HG02759 (cell line): ENCODE measurements at regions not wholly inside any gene's neighbourhood (a gene's known extent, or its start where the extent isn't known, plus 50 kb on each side); places are given as distances from the start of the nearest gene placed in this dataset.
"Not testable (repeated sequence)": the region's sequence is repeated elsewhere in the genome, so short reads cannot be mapped to it uniquely, and the experiment has no call there.

ENCODE experiments used
- ATAC-seq: cut with Tn5 transposase; IDR thresholded peaks from one replicate; pipeline ENCODE4 v1.9.1; 2021; ENCODE audit warnings: mild to moderate bottlenecking, moderate library complexity; ENCODE audit not compliant: unreplicated experiment

DNA sequence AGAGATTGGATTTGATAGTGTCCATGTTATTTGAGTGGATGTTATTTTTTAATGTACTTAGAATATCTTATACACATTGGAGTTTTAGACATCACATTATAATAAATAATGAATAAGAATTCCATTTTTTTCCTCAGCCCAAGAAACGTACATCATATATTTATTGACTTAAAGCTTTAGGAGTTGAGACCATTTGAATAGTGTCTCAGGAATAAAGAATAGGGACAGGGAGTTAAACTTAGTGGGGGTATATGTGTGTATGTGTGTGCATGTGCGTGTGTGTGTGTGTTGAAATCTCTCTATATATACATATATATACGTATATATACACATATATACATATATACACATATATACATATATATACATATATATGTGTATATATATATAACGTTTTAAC, 542.9 kb upstream of the CHD1 start:
- ATAC-seq = not testable (repeated sequence)

GRCh38 chr5:99471178-99471577, 542.4 kb upstream of the CHD1 start:
- ATAC-seq = not testable (repeated sequence)

DNA sequence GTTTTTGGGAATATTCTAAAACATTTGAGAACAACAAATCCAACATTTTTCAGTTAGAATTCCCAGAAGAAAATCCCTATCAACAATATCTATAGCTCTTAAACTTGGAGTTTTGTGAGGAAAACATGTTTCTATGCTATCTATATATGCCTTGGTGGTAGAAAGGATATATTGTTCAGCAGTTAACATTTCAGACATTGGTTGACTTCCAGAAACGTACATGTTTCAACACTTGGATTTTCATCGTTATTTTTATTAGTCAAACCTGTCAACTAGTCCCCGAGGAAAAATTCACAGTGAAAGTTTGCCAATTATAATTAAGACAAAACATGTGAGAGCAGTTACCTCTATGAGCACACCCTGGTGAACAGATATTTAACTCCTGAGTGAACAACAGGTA, 541.8 kb upstream of the CHD1 start:
- ATAC-seq = not testable (repeated sequence)

- no peak for ATAC-seq
Measured at GRCh38 chr5:99460701-99461100, 531.9 kb upstream of the CHD1 start.

GRCh38 chr5:99453196-99453595, 524.4 kb upstream of the CHD1 start:
- no peak for ATAC-seq

- no peak for ATAC-seq
Measured at GRCh38 chr5:99449786-99450185, 521.0 kb upstream of the CHD1 start.

GRCh38 chr5:99445805-99446204, 517.0 kb upstream of the CHD1 start:
- no peak for ATAC-seq

DNA sequence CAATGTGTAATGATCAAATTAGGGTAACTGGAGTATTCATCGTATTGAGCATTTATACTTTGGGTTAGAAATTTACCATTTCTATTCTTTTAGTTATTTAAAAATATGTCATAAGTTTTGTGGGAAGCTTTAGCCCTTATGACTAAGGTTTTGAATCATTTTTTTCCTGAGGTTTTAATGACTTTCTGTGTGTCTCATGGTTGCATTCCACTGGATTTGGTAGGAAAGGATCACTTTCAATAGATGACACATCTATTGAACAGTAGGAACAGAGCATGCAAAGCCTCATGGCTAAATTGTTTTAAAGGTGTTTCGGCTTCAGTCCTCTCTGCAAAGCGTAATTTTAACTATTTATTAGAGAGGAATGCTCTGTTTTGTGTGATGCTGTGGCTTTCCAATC, 512.4 kb upstream of the CHD1 start:
- ATAC-seq = no peak

DNA sequence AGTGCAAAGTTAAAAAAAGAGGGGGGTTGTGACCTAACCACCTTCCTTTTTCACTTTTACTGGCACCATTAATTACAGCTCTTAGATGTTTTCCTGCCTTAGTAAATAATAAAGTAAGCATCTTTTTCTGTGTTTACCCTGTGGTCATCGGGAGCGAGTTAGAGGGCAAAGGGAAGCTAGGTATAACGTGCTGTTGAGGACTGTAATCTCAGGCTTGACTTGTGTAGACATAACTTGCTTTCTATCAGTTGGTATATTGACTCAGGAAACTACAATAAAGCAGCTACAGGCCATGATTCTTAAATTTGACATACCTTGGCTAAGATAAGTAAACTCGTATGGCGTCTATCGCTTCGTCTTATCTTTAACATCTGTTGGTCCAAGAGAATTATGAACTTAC, 509.8 kb upstream of the CHD1 start:
- ATAC-seq = no peak

GRCh38 chr5:99437986-99438385, 509.2 kb upstream of the CHD1 start:
- ATAC-seq = no peak

DNA sequence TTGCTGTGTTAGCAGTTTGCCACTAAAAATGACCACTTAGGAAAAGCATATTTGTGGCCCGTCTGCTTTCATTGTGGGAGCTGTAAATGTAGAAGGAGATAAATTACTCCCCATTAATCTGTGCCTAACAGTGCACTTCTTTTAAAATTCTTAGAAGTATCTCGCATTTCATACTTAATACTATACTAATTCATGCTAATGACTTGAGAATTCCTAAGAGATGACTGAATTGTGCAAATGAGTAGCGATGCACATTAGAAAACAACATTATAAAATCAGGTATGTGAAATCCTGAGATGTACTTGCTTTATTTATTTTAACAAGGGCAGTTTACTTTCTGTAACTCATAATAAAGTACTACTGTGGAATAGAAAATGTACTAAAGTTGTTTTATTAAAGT, 494.6 kb upstream of the CHD1 start:
- ATAC-seq = not testable (repeated sequence)

GRCh38 chr5:99418640-99419039, 489.8 kb upstream of the CHD1 start:
- not testable (repeated sequence) for ATAC-seq

DNA sequence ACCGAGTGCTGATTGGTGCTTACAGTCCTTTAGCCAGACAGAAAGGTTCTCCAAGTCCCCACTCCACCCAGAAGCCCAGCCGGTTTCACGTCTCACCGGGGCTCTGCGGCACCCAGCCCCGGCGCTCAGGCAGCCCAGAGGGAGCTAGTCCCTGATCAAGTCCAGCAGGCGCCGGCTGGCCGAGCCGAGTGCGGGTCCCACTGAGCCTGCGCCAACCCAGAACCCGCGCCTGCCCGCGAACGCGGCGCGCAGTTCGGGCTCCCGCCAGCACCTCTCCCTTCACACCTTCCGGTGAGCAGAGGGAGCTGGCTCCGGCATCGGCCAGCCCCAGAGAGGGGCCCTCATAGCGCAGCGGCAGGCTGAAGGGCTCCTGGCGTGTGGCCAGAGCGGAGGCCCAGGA, 481.6 kb upstream of the CHD1 start:
- not testable (repeated sequence) for ATAC-seq

DNA sequence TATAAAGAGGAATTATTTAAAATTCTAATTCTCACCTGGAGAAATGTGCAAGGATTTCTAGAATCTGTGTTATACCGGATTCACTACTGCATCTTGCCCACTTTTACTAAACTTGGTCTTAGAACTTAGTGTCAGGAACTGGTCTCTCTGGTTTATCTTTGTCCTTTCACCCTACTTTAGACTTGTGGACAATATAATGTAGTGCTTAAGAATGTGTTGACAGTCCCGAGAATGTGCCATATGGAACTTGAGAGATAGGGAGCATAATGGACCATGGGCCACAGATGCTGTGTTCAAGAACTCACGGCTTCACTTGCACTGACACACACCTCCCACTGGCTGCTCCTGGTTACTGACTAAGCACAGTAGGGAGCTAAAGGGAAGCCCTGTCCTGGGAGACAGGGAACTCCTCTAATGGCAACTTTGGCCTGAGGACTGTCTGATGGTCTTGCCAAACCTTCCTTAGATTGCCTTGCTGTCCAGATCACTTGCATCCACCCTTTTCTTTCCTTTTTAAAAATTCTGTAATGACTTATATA, 476.0 kb upstream of the CHD1 start:
- not testable (repeated sequence) for ATAC-seq

GRCh38 chr5:99400571-99400970, 471.8 kb upstream of the CHD1 start:
- not testable (repeated sequence) for ATAC-seq

DNA sequence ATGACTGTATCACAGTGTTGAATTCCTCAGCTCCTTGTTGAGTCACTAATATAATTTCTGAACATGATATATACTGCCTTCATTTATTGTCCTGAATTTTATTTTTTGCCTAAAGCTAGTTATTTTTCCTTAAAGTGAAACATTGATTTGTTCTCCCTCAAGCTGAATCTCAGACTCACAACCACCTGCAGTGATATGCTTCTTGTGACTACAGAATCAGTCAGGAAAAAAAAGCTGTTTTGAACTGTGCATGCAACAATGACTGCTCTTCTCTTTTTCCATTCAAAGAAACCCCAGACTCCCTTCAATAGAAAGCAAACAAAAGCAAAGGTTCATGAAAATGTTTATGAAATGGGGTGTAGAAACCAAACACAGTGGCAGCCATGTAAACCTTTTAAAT, 470.2 kb upstream of the CHD1 start:
- ATAC-seq = no peak

- ATAC-seq = no peak
Measured at GRCh38 chr5:99386406-99387077, 457.7 kb upstream of the CHD1 start.

- no peak for ATAC-seq
Measured at GRCh38 chr5:99379187-99379586, 450.4 kb upstream of the CHD1 start.

GRCh38 chr5:99378443-99378842, 449.6 kb upstream of the CHD1 start:
- no peak for ATAC-seq

DNA sequence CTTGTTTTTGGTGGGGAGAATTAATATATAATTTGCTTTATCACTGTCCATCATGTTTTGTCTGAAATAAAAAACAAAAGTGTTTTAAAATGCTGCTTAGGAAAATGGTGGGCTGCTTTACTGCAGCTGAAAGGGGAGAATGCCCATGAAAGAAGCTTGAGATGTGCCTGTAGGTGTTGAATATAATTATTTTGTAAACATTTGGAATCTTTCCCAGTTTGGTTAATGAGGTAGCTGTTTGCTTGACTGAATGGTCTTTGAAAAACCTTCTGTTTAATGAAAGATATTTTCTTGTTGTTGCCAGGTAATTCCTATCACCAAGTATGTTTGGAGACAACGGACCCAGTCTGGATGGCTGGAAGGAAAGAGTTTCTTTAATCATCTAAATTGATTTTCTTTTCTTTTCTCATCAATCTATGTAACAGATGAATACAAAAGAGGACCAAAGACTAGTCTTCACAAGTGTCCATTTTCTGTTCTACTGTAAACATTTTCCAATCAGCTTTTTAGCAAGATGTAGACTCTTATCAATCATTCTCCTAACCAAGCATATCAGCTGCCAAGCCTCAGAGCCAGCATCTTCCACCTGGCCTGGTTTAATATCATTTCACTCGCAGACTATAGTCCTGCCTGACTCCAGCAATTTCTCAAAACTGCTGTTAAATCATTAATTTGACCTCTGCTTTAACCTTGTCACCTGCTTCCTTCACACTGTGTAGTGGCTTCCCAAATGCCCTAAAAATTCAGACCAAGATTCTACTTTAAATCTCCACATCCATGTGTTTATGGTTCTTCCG, 441.2 kb upstream of the CHD1 start:
- ATAC-seq = no peak

DNA sequence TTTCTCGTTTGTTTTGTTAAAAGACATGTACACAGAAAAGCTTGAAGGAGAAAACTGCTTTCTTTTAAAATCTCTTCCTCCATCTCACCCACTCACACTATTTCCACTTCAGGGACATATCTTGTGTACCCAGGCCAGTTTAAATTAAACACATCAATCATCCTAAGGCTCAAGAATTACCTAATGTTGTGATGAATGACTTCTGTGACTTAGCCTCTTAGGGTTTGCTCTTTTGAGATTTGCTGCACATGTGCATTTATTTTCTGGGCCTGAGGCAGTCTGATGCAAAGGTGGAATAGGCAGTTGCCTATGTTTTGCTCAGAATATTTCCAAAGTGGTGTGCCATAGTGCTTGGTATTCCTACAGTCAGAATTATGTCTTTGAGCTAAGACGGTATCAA, 439.9 kb upstream of the CHD1 start:
- no peak for ATAC-seq

- no peak for ATAC-seq
Measured at GRCh38 chr5:99355881-99356280, 427.1 kb upstream of the CHD1 start.
